GM18517 (cell line): ENCODE measurements at regions not wholly inside any gene's neighbourhood (a gene's known extent, or its start where the extent isn't known, plus 50 kb on each side); places are given as distances from the start of the nearest gene placed in this dataset.
"Not testable (repeated sequence)": the region's sequence is repeated elsewhere in the genome, so short reads cannot be mapped to it uniquely, and the experiment has no call there.

Source experiments
- ATAC-seq: cut with Tn5 transposase; IDR thresholded peaks from one replicate; pipeline ENCODE4 v1.9.1; 2021; ENCODE audit warnings: mild to moderate bottlenecking, moderate library complexity; ENCODE audit not compliant: unreplicated experiment

DNA sequence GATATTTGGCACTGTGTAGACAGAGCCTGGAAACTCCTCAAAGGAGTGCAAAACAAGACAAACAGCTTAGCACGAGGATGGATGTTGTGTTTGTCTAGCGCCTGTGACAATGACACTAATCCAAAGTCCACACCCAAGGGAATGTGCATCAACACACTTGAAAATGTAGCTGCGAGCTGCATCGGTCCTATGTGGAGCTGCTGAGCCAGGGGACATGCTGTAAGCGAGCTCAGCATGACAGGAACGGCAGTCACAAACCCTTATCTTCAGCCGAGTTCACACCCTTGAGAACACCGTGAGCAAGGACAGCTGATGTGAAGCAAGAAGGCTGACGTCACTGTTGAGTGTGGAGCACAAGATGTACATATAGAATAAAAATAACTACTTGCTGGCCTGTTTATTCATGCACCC, 684.3 kb downstream of the QKI start:
- ATAC-seq = no peak

DNA sequence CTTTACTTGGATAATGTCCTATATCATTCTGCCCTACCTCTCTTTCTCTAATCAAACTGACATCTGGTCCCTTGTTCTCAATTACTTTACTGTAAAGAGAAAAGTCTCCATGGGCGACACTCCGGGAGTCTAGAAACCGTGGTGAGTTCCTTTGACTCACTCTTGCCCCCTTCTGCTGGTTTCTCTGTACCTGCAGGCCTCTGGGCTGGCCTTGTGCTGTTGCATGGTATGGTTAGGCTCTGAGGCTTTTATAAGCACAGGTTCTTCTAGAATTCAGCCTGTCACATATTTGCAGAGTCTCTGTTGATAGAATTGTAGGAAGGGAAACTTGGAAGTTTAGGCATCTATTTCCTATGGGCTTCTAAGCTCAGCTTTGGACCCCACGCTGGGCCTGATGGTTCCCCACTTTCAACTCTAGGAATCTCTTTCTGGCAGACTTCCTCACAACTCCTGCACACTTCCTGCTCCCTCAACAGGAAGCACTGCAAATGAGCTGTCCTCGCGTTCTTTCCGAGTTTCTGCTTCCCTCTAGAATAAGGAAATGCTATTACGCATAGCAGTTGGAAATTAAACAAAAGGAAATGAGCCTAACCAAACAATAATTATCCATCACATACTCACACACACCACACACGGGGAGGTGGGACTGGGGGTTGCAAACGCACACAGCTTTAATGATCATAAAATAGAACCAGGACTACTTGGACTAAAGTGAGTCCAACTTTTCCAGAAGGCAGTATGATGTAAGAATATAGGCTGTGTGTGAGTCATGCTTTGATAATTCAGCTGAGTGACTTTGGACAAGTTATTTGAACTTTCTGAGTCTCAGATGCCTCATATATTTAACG, 683.3 kb downstream of the QKI start:
- no peak for ATAC-seq

GRCh38 chr6:164097056-164097455, 682.5 kb downstream of the QKI start:
- ATAC-seq = no peak

DNA sequence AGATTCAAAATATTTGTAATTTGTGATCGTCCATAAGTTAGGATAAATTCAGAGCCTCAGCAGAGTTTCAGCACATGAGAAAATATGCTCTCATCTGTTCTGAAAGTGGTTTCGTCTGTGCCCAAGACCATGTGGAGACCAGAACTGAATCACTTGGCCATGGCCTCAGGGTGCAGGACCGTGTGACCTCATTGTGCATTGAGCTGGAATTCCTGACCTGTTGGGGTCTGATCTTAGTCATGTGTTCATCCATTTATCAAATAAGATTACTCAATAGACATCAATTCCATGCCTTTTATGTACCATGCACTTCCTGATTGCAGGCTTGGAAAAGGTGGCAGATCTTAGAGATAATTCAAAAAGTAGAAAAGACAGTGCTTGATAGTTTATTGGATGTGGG, 680.5 kb downstream of the QKI start:
- ATAC-seq = no peak

- no peak for ATAC-seq
Measured at GRCh38 chr6:164087870-164088269, 673.4 kb downstream of the QKI start.

DNA sequence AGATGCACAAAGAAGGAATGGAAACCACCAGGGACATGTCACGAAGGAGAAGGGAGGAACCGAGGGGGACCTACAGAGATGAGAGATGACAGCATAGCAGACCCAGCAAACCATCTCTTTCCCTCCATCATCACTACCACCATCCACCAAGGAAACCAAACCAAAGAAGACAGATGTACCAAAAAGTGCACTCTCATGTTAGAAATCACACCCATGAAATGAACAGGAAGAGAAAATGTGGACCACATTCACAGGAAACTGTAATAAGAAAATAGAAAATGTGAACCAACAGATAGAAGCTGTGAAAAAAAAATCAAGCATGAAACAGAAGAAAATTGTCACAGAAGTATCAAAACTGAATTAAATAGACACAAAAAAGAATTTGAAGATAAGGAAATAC, 672.7 kb downstream of the QKI start:
- ATAC-seq = no peak

DNA sequence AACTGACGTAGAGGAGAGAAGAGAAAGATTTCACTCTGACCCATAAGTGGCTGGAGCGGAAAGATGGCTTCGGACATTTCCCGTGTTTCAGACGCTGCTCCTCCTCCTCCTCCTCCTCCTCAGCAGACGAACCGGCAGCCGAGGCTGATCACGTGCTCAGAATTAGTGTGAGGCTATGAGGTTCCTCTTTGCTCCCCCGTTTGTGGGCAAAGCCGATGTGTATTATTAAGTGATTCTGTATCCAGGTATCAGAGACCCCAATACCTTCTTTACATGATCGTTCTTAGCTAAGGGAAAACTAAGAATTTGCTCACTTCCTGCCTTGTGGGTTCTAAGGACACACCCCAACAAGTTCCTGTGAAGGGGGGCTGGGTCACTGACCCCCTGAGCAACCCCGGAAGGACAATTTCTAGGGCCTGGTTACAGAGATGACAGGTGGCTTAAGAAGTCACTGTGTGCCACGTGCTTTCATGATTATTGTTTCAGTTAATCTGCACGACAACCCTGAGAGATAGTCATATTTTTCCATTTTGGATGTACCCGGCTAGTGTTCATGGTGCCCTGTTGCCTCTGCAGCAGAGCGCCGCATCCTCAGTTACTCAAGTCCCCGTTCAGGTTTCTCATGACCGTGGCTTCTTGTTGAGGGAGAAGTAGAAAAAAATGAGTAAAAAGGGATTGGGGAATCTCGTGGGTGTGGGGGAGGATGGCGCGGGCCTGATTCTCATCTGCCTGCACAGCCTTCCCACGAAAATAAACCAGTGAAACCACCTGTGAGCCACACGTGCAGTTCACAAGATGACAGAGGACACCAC, 671.8 kb downstream of the QKI start:
- ATAC-seq = no peak

DNA sequence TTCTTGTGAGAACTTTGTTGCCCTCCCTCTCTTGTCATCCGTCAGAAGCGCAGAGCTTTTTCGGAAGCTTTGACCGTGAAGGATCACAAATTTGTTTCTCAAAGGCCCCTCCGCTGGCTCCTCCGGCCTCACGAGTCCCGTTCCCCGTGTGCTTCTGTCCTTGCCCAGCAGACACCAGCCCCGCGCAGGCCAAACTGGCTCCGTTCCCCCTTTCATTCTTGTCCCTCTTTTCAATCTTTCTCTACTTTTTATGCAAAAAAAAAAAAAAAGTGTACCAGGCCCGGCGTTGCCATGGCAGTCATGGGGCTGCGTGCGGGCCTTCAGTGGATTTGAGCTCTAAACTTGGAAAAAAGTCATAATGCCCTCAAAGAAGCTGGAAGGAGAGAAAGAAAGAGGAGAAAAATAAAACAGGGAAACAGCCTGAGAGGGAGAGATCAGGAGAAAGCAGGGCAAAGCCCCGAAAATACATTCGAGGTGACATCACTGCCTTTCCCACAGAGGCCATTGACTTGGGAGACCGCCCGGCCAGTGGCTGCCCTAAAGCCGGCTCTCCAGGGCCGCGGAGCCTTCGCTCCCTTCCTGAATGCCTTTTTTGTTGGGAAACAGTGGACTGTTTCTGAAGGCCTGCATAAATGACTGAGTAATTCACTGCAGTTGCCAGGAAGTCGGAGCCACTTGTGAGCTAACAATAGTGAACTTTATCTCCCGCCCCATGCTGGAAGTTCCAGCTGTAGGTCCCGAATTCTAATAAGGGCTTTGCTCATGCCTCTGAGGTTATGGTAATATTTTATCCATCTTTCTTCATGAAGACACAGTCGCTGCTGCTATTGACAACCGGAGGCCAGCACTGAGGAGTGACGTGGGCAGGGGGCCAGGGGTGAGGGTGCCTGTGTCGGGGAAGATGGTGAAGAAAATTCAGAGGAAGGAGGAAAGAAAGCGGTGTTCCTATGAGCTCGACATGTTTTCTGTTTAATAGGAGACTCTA, 670.9 kb downstream of the QKI start:
- no peak for ATAC-seq

DNA sequence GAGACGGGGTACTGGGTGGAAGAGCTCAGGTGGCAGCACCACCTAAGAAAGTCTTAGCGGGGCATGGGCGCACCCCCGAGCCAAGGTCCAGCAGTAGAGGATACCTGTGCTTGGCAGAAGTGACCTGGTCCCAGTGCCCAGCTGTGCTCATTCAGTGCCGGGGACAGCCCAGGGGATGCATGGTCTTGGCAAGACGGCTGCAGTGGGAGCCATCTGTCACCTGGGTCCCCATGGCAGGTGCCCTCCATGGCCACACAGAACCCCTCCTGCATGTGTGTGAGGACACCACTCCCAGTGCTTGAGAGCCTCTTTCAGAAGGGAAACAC, 664.7 kb downstream of the QKI start:
- no peak for ATAC-seq

GRCh38 chr6:164078532-164079274, 664.2 kb downstream of the QKI start:
- no peak for ATAC-seq

DNA sequence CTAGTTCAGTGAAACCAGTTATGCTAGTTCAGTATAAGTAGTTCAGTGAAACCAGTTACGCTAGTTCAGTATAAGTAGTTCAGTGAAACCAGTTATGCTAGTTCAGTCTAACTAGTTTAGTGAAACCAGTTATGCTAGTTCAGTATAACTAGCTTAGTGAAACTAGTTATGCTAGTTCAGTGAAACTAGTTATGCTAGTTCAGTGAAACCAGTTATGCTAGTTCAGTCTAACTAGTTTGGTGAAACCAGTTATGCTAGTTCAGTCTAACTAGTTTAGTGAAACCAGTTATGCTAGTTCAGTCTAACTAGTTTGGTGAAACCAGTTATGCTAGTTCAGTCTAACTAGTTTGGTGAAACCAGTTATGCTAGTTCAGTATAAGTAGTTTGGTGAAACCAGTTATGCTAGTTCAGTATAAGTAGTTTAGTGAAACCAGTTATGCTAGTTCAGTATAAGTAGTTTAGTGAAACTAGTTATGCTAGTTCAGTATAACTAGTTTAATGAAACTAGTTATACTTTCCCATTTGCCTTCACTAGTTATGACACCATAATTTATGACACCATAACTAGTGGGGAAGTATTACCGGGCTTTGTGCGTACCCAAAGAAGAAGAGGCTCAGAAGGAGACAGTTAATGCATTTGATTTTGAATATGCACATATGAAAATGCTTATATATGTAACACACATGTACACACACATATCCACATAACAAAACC, 662.5 kb downstream of the QKI start:
- not testable (repeated sequence) for ATAC-seq

GRCh38 chr6:164075981-164076615, 661.6 kb downstream of the QKI start:
- ATAC-seq = no peak

- ATAC-seq = no peak
Measured at GRCh38 chr6:164072240-164072666, 657.7 kb downstream of the QKI start.

DNA sequence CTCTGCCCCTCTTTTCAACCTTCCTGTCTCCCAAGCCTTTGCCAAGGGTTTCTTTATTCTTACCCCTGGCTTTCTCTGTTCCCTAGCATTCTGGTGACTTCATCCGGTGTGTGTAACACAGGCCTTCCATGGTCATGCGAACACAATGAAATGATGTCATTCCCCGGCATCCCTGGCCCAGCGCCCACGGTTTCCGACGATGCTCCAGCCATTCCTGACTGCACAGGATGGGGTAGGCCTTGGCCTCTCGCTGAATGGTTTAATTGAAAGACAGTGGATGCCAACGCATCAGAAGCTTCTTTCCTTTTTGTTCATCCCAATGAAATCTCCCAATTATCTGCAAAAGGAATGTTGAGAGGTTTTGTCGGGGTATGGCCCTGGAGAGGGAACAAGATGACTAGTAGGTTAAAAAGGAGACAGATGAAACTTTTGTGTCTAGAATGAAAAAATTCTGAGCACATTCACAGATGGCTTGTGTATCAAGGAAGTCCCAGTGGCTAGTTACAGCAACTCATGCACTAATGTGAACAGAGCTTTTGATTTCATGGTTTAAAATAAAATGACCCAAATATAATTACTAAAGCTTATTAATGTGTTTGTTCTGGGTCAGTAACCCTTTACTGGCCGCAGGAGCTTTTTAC, 655.0 kb downstream of the QKI start:
- ATAC-seq = no peak

DNA sequence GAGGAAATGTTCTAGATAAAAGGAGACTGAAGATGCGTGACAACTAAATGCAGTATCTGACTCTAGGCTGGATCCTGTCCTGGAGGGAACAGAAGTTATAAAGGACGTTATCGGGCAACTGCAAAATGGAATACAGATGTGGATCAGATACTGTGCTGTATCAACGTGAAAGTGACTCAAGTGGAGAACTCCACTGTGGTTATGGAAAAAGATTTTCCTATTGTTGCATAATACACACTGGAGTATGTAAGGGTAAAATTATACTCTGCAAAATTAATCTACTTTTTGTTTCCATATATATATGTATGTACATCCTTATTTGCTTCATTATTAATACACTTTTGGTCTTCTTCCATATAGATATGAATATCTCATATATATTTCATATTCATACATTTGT, 654.0 kb downstream of the QKI start:
- ATAC-seq = no peak

GRCh38 chr6:164066766-164067165, 652.2 kb downstream of the QKI start:
- ATAC-seq = no peak

- ATAC-seq = no peak
Measured at GRCh38 chr6:164066335-164066734, 651.8 kb downstream of the QKI start.

GRCh38 chr6:164063346-164063745, 648.8 kb downstream of the QKI start:
- no peak for ATAC-seq

DNA sequence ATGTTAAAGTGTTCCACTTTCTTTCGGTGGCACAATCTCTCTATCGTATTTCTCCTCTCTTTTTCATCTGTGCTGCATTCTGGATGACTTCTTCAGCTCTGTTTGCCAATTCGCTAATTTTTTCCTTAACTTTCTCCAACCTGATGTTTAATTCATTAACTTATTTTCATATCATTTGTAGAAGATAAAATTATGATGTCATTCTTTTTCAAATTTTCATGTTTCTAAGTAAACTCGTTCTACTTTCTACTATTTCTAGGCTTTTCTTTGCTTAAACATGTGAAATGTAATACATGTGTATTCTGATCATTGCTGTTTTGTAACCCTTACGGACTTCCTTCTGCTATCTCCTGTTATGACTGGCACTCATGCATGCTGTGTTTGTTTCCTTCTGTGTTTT, 648.4 kb downstream of the QKI start:
- ATAC-seq = no peak
